ENCODE measurements at regions not wholly inside any gene's neighbourhood (a gene's known extent, or its start where the extent isn't known, plus 50 kb on each side); places are given as distances from the start of the nearest gene placed in this dataset.

DNA sequence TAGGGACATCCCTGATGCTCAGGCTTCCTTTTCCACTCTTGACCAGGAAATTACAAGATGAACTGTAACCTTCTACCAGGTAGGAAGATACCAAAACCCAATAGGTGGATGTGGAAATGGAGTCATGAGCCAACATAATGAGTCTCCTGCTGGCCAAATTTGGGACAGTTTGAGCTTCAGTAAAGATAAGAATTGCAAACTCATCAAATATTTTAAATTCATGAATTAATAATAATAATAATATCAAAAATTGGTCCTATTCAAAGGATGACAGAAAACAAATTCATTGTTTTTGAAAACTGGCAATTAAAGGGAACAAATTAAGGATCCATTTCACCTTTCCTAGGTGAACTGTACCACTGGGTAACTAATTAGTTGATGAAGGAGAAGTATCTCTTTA lies 309.7 kb downstream of the NEK10 start:
- TF ChIP-seq CTCF (IDR thresholded peaks at IDR 0.05), result no peak
- no peak for TF ChIP-seq POLR2A (IDR thresholded peaks at IDR 0.05)
